Natural killer cell (primary cell): ENCODE measurements at regions not wholly inside any gene's neighbourhood (a gene's known extent, or its start where the extent isn't known, plus 50 kb on each side); places are given as distances from the start of the nearest gene placed in this dataset.

Experiments
- ATAC-seq, 3 donors: fragments of 150-1000 bp in 2 of 3; fragments of 200-7000 bp in 1 of 3; cut with Tn5 transposase; 1 replicate in 1 of 3; 2 replicates in 2 of 3; pipeline ENCODE4 v1.10.0; 2021; ENCODE audit warnings: mild to moderate bottlenecking in 2 of 3, moderate library complexity in 2 of 3
- DNase-seq, 2 donors: peaks; one replicate each; pipeline versions ENCODE4 v3.0.0 to v3.0.0-alpha.2; 2013 to 2021; ENCODE audit warnings: mixed read lengths in 1 of 2
- H3K27ac ChIP-seq: one replicate; pipeline ENCODE4 v1.5.1; 2013; ENCODE audit warnings: mild to moderate bottlenecking, low read length
- H3K27me3 ChIP-seq: one replicate; pipeline ENCODE4 v1.6.1; 2013; ENCODE audit warnings: low read length; ENCODE audit not compliant: control insufficient read depth, insufficient read depth
- H3K36me3 ChIP-seq: one replicate; pipeline ENCODE4 v1.6.1; 2013; ENCODE audit warnings: low read length; ENCODE audit not compliant: control insufficient read depth, insufficient read depth
- H3K4me1 ChIP-seq: one replicate; pipeline ENCODE4 v1.6.1; 2013; ENCODE audit warnings: low read length; ENCODE audit not compliant: control insufficient read depth, insufficient read depth
- H3K4me3 ChIP-seq: one replicate; pipeline ENCODE4 v1.5.1; 2013; ENCODE audit warnings: low read length
- H3K9me3 ChIP-seq: one replicate; pipeline ENCODE4 v1.6.1; 2013; ENCODE audit warnings: low read length; ENCODE audit not compliant: control insufficient read depth, insufficient read depth
- H3K27ac Mint-ChIP-seq, 2 donors: one replicate each; pipeline ENCODE4 v1.8.0; 2022; ENCODE audit warnings: mild to moderate bottlenecking in 2 of 2, mixed read lengths in 2 of 2, moderate library complexity in 1 of 2
- H3K27me3 Mint-ChIP-seq, 2 donors: one replicate each; pipeline ENCODE4 v1.8.0; 2022; ENCODE audit warnings: low read depth in 2 of 2, mixed read lengths in 2 of 2
- H3K36me3 Mint-ChIP-seq: one replicate; pipeline ENCODE4 v1.8.0; 2022; ENCODE audit warnings: mixed read lengths
- H3K4me1 Mint-ChIP-seq, 2 donors: one replicate each; pipeline ENCODE4 v1.8.0; 2022; ENCODE audit warnings: mixed read lengths in 2 of 2
- H3K4me3 Mint-ChIP-seq: one replicate; pipeline ENCODE4 v1.8.0; 2022; ENCODE audit warnings: mild to moderate bottlenecking, moderate library complexity, mixed read lengths
- H3K9me3 Mint-ChIP-seq, 2 donors: one replicate each; pipeline ENCODE4 v1.8.0; 2022; ENCODE audit warnings: mixed read lengths in 2 of 2
- CTCF ChIP-seq: fragments of 200-600 bp; IDR thresholded peaks from one replicate; pipeline ENCODE4 v1.8.0; 2022; ENCODE audit warnings: antibody characterized with exemption
- WGBS: methylation state at CpG from one replicate; pipeline ENCODE4 v1.1.7; 2013; ENCODE audit warnings: missing lambda C conversion rate; ENCODE audit not compliant: insufficient coverage; 5-methylcytosine and 5-hydroxymethylcytosine counted together
- intact Hi-C: fragments of 100-400 bp; cut with micrococcal nuclease; formaldehyde crosslinking; loops from one replicate; pipeline ENCODE4 v1.14.2; 2022

- 89% methylated on average over 2 of the region's 4 CpGs for WGBS
- no peak for DNase-seq
- Histone ChIP-seq H3K4me3 (no peak overlapping the region), H3K4me1 (no peaks in the 10 kb centered on the region), H3K27ac (no peak overlapping the region), H3K27me3 (no peaks in the 10 kb centered on the region), H3K9me3 (no peaks in the 10 kb centered on the region), H3K36me3 (no peaks in the 10 kb centered on the region)
- no peak overlapping the region for H3K27ac Mint-ChIP-seq
- H3K4me3 Mint-ChIP-seq: no peak overlapping the region
- no peak for ATAC-seq
- no peaks in the 10 kb centered on the region for H3K27me3 Mint-ChIP-seq
- H3K9me3 Mint-ChIP-seq: peaks cover 4% of the 10 kb centered on the region in 2 donors
- H3K36me3 Mint-ChIP-seq: no peaks in the 10 kb centered on the region
- intact Hi-C loops: no loop called here
- TF ChIP-seq CTCF: no peak
- no peaks in the 10 kb centered on the region for H3K4me1 Mint-ChIP-seq
Measured at GRCh38 chr10:59537501-59537900, 172.1 kb downstream of the SLC16A9 start.

- 17% methylated on average over 3 of the region's 4 CpGs for WGBS
- no peak for TF ChIP-seq CTCF
- no peak overlapping the region for H3K4me3 Mint-ChIP-seq
Measured at GRCh38 chr10:59536167-59537014, 173.3 kb downstream of the SLC16A9 start.

GRCh38 chr10:59524348-59524747 is 162.0 kb upstream of the FAM13C start:
- WGBS: 26% methylated on average over 1 of the region's 1 CpG
- intact Hi-C loops: no loop called here
- no peaks in the 10 kb centered on the region for H3K36me3 Mint-ChIP-seq
- no peaks in the 10 kb centered on the region for H3K27me3 Mint-ChIP-seq
- DNase-seq (no peak), ATAC-seq (no peak)
- H3K4me1 Mint-ChIP-seq: no peaks in the 10 kb centered on the region
- Histone ChIP-seq H3K36me3 (no peaks in the 10 kb centered on the region), H3K27ac (no peak overlapping the region), H3K4me3 (no peak overlapping the region), H3K9me3 (no peaks in the 10 kb centered on the region), H3K4me1 (no peaks in the 10 kb centered on the region), H3K27me3 (no peaks in the 10 kb centered on the region)
- H3K9me3 Mint-ChIP-seq: peaks cover 6 to 12% of the 10 kb centered on the region in 2 donors
- TF ChIP-seq CTCF: no peak
- no peak overlapping the region for H3K4me3 Mint-ChIP-seq
- no peak overlapping the region for H3K27ac Mint-ChIP-seq

More at GRCh38 chr10:59536167-59537014, 173.3 kb downstream of the SLC16A9 start:
- H3K27me3 Mint-ChIP-seq: no peaks in the 10 kb centered on the region
- H3K4me1 ChIP-seq: no peaks in the 10 kb centered on the region
- no peak overlapping the region for H3K4me3 ChIP-seq
- no peak overlapping the region for H3K27ac ChIP-seq
- ATAC-seq (no peak), DNase-seq (no peak)
- no peaks in the 10 kb centered on the region for H3K27me3 ChIP-seq
- intact Hi-C loops: no loop called here
- H3K27ac Mint-ChIP-seq: no peak overlapping the region
- H3K36me3 Mint-ChIP-seq: no peaks in the 10 kb centered on the region
- H3K9me3 ChIP-seq: no peaks in the 10 kb centered on the region
- peaks cover 4% of the 10 kb centered on the region in 2 donors for H3K9me3 Mint-ChIP-seq
- no peaks in the 10 kb centered on the region for H3K36me3 ChIP-seq
- H3K4me1 Mint-ChIP-seq: no peaks in the 10 kb centered on the region

DNA sequence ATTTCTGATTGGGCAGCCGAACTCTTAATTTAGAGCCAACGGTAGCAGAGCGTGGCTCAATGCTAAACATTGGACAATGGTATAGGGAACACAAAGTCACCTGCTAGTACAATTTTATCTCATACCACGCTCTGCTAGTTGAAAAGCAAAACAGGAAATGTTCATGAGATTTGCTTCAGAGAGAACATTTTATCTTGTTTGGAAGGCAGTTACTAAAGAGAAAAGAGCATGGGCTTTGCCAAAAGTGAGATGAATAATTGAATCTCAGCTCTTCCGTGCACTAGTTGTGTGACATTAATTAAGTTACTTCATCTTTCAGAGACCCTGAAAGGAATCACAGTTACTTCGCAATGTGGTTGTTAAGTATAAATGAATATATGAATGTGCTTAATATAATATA is 161.5 kb upstream of the FAM13C start:
- Mint-ChIP-seq H3K27me3 (no peaks in the 10 kb centered on the region), H3K27ac (no peak overlapping the region), H3K4me1 (no peaks in the 10 kb centered on the region), H3K9me3 (peaks cover 5 to 11% of the 10 kb centered on the region in 2 donors), H3K36me3 (no peaks in the 10 kb centered on the region), H3K4me3 (no peak overlapping the region)
- WGBS: 65% methylated on average over 5 of the region's 6 CpGs
- Histone ChIP-seq H3K27me3 (no peaks in the 10 kb centered on the region), H3K4me3 (no peak overlapping the region), H3K4me1 (no peaks in the 10 kb centered on the region), H3K27ac (no peak overlapping the region), H3K9me3 (no peaks in the 10 kb centered on the region), H3K36me3 (no peaks in the 10 kb centered on the region)
- intact Hi-C loops: no loop called here
- ATAC-seq (no peak), DNase-seq (no peak)
- no peak for TF ChIP-seq CTCF
